ENCODE measurements at regions not wholly inside any gene's neighbourhood (a gene's known extent, or its start where the extent isn't known, plus 50 kb on each side); places are given as distances from the start of the nearest gene placed in this dataset.

DNA sequence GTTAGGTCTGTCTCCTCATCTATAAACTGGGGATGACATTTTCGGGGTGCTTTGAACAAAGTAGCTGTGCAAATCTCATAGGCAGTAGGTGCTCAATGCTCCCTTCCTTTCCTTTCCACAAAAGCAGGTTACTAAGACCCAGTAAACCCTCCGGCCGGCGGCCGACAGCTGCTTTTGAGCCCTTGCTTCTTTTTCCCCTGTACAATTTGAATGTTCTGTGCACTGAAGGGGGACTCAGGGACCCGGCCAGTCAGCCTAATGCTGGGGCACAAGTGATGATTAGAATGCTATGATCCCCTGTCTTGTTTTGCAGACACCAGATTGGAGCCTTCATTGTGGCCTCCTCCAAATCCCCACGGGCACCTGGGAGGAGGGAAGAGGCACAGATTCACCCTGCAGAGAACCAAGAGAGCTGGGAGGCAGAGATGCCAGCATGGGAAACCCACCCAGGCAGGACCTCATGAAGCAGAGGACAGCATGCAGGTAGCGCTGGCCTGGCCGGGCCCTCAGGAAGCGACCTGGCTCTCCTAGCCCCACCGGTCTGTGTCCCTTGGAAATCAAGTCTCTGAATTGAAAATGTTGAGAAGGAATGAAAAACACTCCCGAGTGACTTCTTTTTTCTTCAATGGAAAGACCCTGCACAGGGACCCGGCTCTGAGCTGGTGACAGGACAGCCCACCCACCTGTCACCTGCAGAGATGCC lies 128.6 kb upstream of the HDAC4 start:
- DNase-seq (ENCODE audit: low read depth in 3 of 3, low spot score in 2 of 3), result no peak

GRCh38 chr2:239528883-239529282 lies 128.1 kb upstream of the HDAC4 start:
- DNase-seq (ENCODE audit: low read depth in 3 of 3, low spot score in 2 of 3), result no peak

- DNase-seq (ENCODE audit: low read depth in 3 of 3, low spot score in 2 of 3), result no peak
Measured at GRCh38 chr2:239528146-239528545, 127.3 kb upstream of the HDAC4 start.

DNA sequence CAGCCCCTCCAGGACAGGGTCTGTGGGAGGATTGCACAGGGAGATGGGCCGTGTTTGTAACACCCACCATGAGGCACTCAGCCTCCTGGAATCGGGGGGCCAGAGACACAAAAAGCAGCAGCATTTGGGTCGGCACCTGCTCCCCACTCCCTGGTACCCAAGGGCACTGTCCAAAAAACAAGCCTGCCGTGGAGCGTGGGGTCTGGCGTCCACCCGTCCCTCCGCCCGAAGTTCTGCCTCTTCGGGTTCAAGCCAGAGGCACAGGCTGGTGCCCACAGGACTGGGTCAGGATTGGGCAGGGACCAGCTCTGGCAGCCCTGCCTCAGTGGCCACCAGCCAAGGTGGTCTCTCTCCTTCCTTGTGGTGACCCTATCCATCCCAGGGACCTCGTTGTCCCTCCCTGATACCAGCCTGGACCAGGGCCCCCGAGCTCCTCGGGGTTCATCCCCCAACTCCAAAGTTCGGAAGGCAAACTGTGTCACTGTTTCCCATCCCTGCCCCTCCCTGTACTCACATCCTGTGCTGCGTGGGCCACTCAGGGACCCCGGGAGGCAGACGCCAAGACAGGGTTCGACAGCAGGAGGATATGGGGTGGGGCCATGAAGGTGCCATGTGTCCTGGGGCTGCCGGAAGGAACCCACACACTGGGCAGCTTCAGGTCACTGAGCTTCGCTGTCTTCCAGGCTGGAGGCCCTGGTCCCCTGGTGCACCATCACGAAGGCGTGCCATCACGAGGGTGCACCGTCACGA lies 126.0 kb upstream of the HDAC4 start:
- DNase-seq (ENCODE audit: low read depth in 3 of 3, low spot score in 2 of 3), result no peak

DNA sequence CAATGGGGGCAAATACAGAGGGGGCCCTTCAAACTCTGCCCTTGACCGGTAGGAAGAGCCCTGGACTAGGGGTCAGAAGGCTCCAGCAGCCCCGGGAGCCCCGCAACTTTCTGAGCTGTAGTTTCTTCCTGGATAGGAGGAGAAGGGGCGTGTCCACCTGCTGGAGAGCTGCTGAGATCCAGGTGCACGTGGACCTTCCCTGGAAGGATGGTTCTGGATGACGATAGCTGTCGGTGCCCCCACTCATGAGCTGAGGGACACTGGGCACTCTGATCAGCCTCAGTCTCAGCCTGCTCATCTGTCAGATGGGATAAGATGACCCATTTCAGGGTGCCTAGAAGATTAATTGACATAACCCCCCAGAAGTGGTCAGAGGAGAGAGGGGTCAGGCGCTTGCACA lies 125.2 kb upstream of the HDAC4 start:
- no peak for DNase-seq (ENCODE audit: low read depth in 3 of 3, low spot score in 2 of 3)

- DNase-seq (ENCODE audit: low read depth in 3 of 3, low spot score in 2 of 3), result no peak
Measured at GRCh38 chr2:239523954-239524330, 123.1 kb upstream of the HDAC4 start.

GRCh38 chr2:239523147-239523953 lies 122.5 kb upstream of the HDAC4 start:
- no peak for DNase-seq (ENCODE audit: low read depth in 3 of 3, low spot score in 2 of 3)

DNA sequence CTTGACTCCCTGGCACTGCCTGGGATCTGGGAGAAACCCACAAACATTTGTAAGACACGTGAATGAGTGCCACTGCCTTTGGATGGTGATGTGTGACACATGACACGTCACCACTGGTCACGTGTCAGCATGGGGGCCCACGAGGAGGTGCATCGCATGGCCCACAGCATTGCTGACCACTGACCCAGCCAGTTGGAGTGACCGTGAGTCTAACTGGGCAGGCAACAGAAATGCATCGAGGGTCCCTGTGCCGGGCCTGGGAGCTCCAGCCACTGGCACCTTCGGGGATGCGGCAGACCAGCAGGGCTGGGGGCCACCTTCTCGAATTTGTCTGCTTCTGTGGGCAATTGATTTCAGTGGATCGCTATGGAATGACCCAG lies 121.9 kb upstream of the HDAC4 start:
- no peak for DNase-seq (ENCODE audit: low read depth in 3 of 3, low spot score in 2 of 3)

GRCh38 chr2:239522002-239522739 lies 121.4 kb upstream of the HDAC4 start:
- DNase-seq (ENCODE audit: low read depth in 3 of 3, low spot score in 2 of 3), result no peak

DNA sequence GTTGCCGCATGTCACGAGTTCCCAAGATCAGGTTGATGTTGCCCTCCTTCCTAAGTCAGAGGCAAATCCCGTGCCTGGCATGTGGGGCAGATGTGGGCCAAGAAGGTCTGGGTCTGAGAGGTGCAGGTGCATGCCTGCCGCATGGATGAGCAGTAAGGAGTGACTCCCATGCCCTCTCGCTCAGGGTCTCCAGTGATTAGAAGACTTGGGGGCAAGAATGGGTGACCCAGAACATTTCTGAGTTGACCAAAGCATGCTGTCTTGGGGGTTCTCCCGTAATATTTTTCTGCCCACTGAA lies 120.6 kb upstream of the HDAC4 start:
- DNase-seq (ENCODE audit: low read depth in 3 of 3, low spot score in 2 of 3), result no peak

DNA sequence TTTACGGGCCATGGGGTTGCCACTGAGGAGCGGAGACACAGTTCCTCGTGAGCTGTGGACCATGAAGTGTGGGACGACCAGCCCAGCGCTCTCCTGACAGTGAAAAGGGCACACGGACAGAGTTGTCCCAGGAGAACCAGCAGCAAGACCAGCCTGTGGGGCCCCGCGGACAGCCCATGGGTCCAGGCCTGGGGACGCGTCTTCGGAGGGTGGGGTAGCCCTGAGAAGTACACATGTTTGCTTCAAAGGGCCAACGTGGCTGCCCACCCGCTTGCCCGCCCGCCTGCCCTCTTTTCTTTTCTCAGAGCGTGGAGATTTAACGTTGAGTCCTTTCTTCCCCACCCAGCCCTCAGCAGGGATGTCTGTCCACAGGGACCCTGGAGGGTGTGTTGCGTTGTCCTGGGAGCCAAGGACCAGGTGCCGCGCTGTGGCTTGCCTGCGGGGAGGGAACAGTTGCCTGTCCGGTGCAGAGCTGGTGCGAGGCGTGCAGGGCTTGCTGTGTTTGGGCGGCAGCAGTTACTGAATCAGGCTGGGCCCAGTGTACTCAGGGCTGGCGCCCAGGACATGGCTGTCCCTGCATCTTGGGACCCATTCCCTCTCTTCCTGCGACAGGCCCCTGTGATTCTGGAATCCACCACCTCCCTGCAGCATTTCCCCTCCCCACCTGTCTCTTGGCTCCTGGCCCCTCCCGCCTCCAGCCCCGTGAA lies 120.1 kb upstream of the HDAC4 start:
- no peak for DNase-seq (ENCODE audit: low read depth in 3 of 3, low spot score in 2 of 3)

DNA sequence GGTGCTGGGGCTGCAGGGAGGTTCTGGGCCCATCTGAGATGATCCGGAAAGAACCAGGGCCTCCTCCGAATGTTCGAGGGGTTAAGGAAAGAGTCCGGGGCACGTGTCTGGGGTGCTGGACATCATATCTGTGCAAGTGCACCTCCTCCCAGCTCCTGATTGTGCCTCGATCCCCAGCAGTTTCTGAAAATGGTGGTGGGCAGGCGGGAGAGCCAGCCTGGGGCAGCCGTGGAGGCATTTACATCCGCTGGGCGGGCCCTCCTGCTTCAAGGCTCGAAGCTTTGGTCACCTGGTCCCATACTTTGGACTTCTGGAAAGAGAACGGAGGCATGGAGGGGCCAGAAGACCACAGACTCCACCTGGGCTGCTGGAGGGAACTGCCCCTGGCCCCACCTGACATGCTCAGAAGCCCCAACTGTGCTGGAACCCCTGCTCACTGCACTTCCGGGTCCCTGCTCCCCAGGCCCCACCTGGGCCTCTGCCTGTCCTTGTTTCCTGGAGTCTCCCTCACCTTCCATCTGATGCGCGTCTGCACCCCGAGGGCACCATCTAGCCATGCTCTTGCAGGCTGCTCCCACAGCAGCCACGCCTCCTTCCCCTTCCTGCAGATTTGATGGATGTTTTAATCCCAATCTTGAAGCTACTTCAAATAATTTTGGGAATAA lies 119.2 kb upstream of the HDAC4 start:
- no peak for DNase-seq (ENCODE audit: low read depth in 3 of 3, low spot score in 2 of 3)

DNA sequence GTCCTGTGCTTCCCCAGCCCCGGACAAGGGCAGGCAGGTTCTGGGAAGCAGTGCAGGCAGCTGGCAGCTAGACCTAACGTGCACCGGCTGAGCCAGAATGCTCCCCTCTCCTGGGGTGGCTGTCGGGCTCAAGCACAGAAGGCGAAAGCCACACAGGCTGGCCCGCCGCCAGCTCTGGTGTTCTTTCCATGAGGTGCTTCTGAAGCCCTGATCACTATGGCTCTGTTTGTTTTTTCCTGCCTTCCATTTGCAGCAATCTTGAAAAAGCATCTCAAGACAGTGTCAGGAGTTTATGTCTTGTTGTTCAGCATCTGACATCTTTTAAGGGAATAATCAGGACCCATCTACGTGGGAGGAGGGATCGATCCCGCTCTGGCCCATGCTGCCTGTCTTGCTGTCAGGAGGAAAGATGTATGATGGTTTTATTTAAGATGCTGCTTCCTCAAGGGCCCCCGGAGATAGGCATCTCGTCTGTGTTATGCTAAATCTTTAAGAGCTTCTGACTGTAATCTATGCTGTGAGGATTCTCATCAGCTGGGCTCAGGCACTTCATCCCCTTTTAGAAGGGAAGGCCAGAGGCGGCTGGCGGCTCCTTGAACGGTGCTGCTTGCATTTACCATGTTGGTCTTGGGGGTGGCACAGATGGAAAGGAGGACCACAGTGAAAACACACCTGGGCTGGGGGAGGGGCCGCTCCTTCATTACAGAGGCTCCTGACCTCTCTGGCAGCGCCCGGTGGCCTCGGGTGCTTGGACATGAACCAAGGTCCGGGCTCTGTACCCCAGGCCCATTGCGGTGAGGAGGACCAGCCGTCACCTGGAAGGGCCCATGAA lies 118.5 kb upstream of the HDAC4 start:
- DNase-seq (ENCODE audit: low read depth in 3 of 3, low spot score in 2 of 3), result no peak

DNA sequence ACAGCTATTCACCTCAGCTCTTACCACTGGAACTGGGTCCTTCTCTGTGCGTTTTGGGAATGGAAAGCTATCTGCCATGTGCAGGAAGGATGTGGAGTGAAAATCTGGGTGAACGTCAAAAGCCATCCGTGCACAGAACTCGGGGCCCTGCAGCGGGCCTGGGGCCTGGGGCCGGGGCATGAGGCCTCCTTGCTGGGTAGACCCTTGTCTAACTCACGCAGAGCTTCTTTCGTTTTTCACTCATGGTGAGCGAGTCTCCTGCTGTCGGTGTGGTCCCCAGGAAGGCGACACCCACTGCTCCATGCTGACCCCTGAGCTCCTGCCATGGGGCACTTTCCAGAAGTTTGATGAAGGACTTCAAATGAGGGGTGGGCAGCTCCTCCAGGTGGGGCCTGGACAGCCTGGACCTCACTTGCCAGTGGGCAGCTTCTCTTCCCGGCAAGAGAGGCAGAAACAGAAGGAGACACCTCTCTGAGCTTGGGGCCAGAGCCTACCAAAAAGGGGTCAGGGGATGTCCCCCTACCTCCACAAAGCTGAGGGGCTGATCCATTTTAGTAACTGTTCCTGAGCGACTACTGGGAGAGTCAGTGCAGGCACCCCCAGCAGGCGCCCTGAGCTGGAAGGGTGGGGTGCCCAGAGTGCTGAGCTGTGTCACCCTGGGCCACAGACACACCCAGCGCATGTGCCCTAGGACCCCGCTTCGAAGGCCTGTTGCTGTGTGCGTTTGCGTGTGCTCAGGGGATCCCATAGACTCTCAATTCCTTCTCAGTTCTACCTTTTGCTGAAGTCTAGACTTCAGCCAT lies 117.7 kb upstream of the HDAC4 start:
- no peak for DNase-seq (ENCODE audit: low read depth in 3 of 3, low spot score in 2 of 3)

GRCh38 chr2:239517686-239518085 lies 116.9 kb upstream of the HDAC4 start:
- DNase-seq (ENCODE audit: low read depth in 3 of 3, low spot score in 2 of 3), result no peak

GRCh38 chr2:239516954-239517305 lies 116.1 kb upstream of the HDAC4 start:
- no peak for DNase-seq (ENCODE audit: low read depth in 3 of 3, low spot score in 2 of 3)

- DNase-seq (ENCODE audit: low read depth in 3 of 3, low spot score in 2 of 3), result no peak
Measured at GRCh38 chr2:239516286-239516953, 115.6 kb upstream of the HDAC4 start.

Measured in right renal cortex interstitium (tissue), 3 donors.